B cell (primary cell): ENCODE measurements at regions not wholly inside any gene's neighbourhood (a gene's known extent, or its start where the extent isn't known, plus 50 kb on each side); places are given as distances from the start of the nearest gene placed in this dataset.

ENCODE experiments used
- CTCF ChIP-seq: fragments of 200-600 bp; IDR thresholded peaks from one replicate; pipeline ENCODE4 v1.8.0; 2022; ENCODE audit warnings: antibody characterized with exemption, mild to moderate bottlenecking
- EZH2 ChIP-seq: IDR thresholded peaks from 2 replicates; pipeline ENCODE4 v1.6.1; 2012; ENCODE audit warnings: borderline replicate concordance, low read depth, mild to moderate bottlenecking, moderate library complexity, low read length; ENCODE audit not compliant: insufficient read depth, poor library complexity, severe bottlenecking

GRCh38 chr4:122007016-122007415 is 55.2 kb upstream of the TRPC3 start:
- TF ChIP-seq CTCF = no peak
- no peak for TF ChIP-seq EZH2
